ENCODE measurements at regions not wholly inside any gene's neighbourhood (a gene's known extent, or its start where the extent isn't known, plus 50 kb on each side); places are given as distances from the start of the nearest gene placed in this dataset.

DNA sequence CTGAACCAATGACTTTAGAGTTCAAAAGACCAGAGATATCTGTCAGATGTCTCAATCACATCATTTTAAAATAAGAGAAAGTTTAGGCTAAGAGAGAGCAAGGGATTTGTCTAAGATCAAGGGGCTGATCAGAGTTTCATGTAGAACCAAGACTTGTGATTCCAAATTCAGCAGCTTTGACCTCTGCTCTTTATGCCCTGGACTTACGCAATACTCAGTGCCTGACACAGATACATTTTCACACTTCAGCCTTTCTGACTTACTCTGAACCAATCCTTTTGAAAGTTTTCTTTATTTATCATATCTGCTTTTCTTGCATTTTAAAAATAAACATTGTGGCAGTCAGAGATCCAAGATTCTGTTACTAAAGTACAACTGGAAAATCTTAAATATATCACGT lies 428.0 kb downstream of the PLPP3 start:
- DNase-seq, result no peak
- Mint-ChIP-seq H3K27me3 (ENCODE audit: low read depth) (peaks cover 2% of the 10 kb centered on the region), H3K36me3 (ENCODE audit: insufficient read depth) (no peaks in the 10 kb centered on the region), H3K4me3 (no peak overlapping the region), H3K9me3 (no peaks in the 10 kb centered on the region), H3K4me1 (ENCODE audit: low read depth) (no peaks in the 10 kb centered on the region)
- no peak for ATAC-seq

DNA sequence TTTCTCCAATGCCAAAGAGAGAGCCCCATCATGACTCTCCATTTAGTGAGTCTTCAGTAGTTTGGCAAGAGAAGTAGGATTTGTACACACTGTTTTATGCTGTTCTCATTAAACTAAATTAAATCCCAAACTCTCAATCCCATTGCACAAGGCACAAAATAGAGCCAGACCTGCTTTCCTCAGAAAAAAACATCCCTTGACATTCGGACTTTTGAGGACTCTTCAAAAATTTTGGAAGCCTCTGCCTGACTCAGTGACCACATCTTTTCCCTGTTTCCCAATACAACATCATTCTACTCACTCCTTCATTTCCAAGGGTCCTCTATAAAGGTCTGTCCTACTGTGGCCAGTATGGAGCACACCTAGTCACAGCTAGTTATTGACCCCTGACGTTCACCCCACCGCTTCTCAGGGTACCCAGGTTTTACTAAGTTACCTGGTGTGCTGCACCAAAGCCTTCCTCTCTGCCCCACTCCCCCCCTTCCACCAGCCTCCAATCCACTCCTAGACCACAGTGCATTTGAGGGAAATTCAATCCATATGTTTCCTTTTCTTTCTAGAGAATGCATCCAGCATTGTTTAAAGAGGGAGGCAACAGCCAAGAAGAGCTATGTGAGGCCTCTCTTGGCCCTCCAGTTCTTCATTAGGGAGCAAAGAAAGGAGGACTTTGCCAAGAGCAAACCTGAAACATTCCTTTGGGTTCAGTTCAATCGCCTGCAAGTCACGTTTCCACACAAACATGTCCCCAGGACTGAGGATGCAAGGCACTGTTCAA lies 428.7 kb downstream of the PLPP3 start:
- Mint-ChIP-seq H3K4me3 (no peak overlapping the region), H3K36me3 (ENCODE audit: insufficient read depth) (no peaks in the 10 kb centered on the region), H3K9me3 (no peaks in the 10 kb centered on the region), H3K4me1 (ENCODE audit: low read depth) (no peaks in the 10 kb centered on the region), H3K27me3 (ENCODE audit: low read depth) (peaks cover 2% of the 10 kb centered on the region)
- no peak for DNase-seq
- ATAC-seq, result no peak

GRCh38 chr1:56149761-56150160 lies 429.6 kb downstream of the PLPP3 start:
- H3K4me1 Mint-ChIP-seq (ENCODE audit: low read depth), result no peaks in the 10 kb centered on the region
- H3K27me3 Mint-ChIP-seq (ENCODE audit: low read depth), result peaks cover 2% of the 10 kb centered on the region
- ATAC-seq (no peak), DNase-seq (no peak)
- H3K4me3 Mint-ChIP-seq, result no peak overlapping the region
- H3K36me3 Mint-ChIP-seq (ENCODE audit: insufficient read depth), result no peaks in the 10 kb centered on the region
- no peaks in the 10 kb centered on the region for H3K9me3 Mint-ChIP-seq

- no peaks in the 10 kb centered on the region for H3K9me3 Mint-ChIP-seq
- DNase-seq (no peak), ATAC-seq (no peak)
- peaks cover 2% of the 10 kb centered on the region for H3K27me3 Mint-ChIP-seq (ENCODE audit: low read depth)
- H3K4me1 Mint-ChIP-seq (ENCODE audit: low read depth), result no peaks in the 10 kb centered on the region
- no peak overlapping the region for H3K4me3 Mint-ChIP-seq
- H3K36me3 Mint-ChIP-seq (ENCODE audit: insufficient read depth), result no peaks in the 10 kb centered on the region
Observed at GRCh38 chr1:56148326-56149193, 430.8 kb downstream of the PLPP3 start.

GRCh38 chr1:56147459-56147858 lies 431.9 kb downstream of the PLPP3 start:
- Mint-ChIP-seq H3K4me1 (ENCODE audit: low read depth) (no peaks in the 10 kb centered on the region), H3K27me3 (ENCODE audit: low read depth) (peaks cover 2% of the 10 kb centered on the region), H3K9me3 (no peaks in the 10 kb centered on the region), H3K4me3 (no peak overlapping the region), H3K36me3 (ENCODE audit: insufficient read depth) (no peaks in the 10 kb centered on the region)
- DNase-seq (no peak), ATAC-seq (no peak)

GRCh38 chr1:56147034-56147433 lies 432.3 kb downstream of the PLPP3 start:
- Mint-ChIP-seq H3K9me3 (no peaks in the 10 kb centered on the region), H3K36me3 (ENCODE audit: insufficient read depth) (no peaks in the 10 kb centered on the region), H3K4me1 (ENCODE audit: low read depth) (no peaks in the 10 kb centered on the region), H3K27me3 (ENCODE audit: low read depth) (peaks cover 2% of the 10 kb centered on the region), H3K4me3 (no peak overlapping the region)
- DNase-seq (no peak), ATAC-seq (no peak)

DNA sequence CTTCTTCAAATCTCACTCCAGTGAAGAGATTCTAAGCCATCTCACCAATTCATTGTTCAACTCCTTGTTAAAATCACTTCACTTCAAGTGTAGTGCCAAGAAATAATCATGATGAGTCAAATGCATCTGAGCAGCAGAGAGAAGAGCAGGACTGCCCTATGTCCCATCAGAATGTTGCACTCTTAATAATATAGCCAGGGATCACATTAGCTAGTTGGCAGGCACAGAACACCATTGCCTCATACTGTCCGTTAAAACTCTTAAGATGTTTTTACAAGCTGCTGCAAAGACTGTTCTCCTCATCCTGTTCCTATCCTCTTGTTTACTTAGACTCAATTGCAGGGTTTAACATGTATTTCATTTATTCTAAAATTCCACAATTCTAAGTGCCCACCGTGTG lies 432.9 kb downstream of the PLPP3 start:
- no peaks in the 10 kb centered on the region for H3K9me3 Mint-ChIP-seq
- no peak for ATAC-seq
- DNase-seq, result no peak
- no peaks in the 10 kb centered on the region for H3K36me3 Mint-ChIP-seq (ENCODE audit: insufficient read depth)
- H3K4me3 Mint-ChIP-seq, result no peak overlapping the region
- peaks cover 2% of the 10 kb centered on the region for H3K27me3 Mint-ChIP-seq (ENCODE audit: low read depth)
- H3K4me1 Mint-ChIP-seq (ENCODE audit: low read depth), result no peaks in the 10 kb centered on the region

GRCh38 chr1:56145581-56145980 lies 433.8 kb downstream of the PLPP3 start:
- H3K36me3 Mint-ChIP-seq (ENCODE audit: insufficient read depth), result no peaks in the 10 kb centered on the region
- H3K4me1 Mint-ChIP-seq (ENCODE audit: low read depth), result no peaks in the 10 kb centered on the region
- ATAC-seq (no peak), DNase-seq (no peak)
- no peaks in the 10 kb centered on the region for H3K9me3 Mint-ChIP-seq
- peaks cover under 1% of the 10 kb centered on the region for H3K27me3 Mint-ChIP-seq (ENCODE audit: low read depth)
- H3K4me3 Mint-ChIP-seq, result no peak overlapping the region

- no peak for DNase-seq
- Mint-ChIP-seq H3K4me1 (ENCODE audit: low read depth) (no peaks in the 10 kb centered on the region), H3K27me3 (ENCODE audit: low read depth) (no peaks in the 10 kb centered on the region), H3K4me3 (no peak overlapping the region), H3K36me3 (ENCODE audit: insufficient read depth) (no peaks in the 10 kb centered on the region), H3K9me3 (no peaks in the 10 kb centered on the region)
- no peak for ATAC-seq
Observed at GRCh38 chr1:56142301-56142700, 437.1 kb downstream of the PLPP3 start.

GRCh38 chr1:56139836-56140235 lies 439.5 kb downstream of the PLPP3 start:
- DNase-seq, result no peak
- Mint-ChIP-seq H3K36me3 (ENCODE audit: insufficient read depth) (no peaks in the 10 kb centered on the region), H3K4me3 (no peak overlapping the region), H3K9me3 (no peaks in the 10 kb centered on the region), H3K27me3 (ENCODE audit: low read depth) (no peaks in the 10 kb centered on the region), H3K4me1 (ENCODE audit: low read depth) (no peaks in the 10 kb centered on the region)
- no peak for ATAC-seq

GRCh38 chr1:56137521-56138505 lies 441.6 kb downstream of the PLPP3 start:
- no peak for ATAC-seq
- H3K4me3 Mint-ChIP-seq, result no peak overlapping the region
- no peaks in the 10 kb centered on the region for H3K4me1 Mint-ChIP-seq (ENCODE audit: low read depth)
- no peaks in the 10 kb centered on the region for H3K27me3 Mint-ChIP-seq (ENCODE audit: low read depth)
- DNase-seq, result no peak
- H3K9me3 Mint-ChIP-seq, result no peaks in the 10 kb centered on the region
- H3K36me3 Mint-ChIP-seq (ENCODE audit: insufficient read depth), result no peaks in the 10 kb centered on the region

GRCh38 chr1:56137090-56137489 lies 442.3 kb downstream of the PLPP3 start:
- no peaks in the 10 kb centered on the region for H3K27me3 Mint-ChIP-seq (ENCODE audit: low read depth)
- H3K4me3 Mint-ChIP-seq, result no peak overlapping the region
- ATAC-seq (no peak), DNase-seq (no peak)
- H3K36me3 Mint-ChIP-seq (ENCODE audit: insufficient read depth), result no peaks in the 10 kb centered on the region
- no peaks in the 10 kb centered on the region for H3K9me3 Mint-ChIP-seq
- no peaks in the 10 kb centered on the region for H3K4me1 Mint-ChIP-seq (ENCODE audit: low read depth)

GRCh38 chr1:56135864-56136147 lies 443.6 kb downstream of the PLPP3 start:
- no peaks in the 10 kb centered on the region for H3K9me3 Mint-ChIP-seq
- H3K4me3 Mint-ChIP-seq, result no peak overlapping the region
- no peaks in the 10 kb centered on the region for H3K36me3 Mint-ChIP-seq (ENCODE audit: insufficient read depth)
- H3K27me3 Mint-ChIP-seq (ENCODE audit: low read depth), result no peaks in the 10 kb centered on the region
- H3K4me1 Mint-ChIP-seq (ENCODE audit: low read depth), result no peaks in the 10 kb centered on the region
- no peak for ATAC-seq
- no peak for DNase-seq

DNA sequence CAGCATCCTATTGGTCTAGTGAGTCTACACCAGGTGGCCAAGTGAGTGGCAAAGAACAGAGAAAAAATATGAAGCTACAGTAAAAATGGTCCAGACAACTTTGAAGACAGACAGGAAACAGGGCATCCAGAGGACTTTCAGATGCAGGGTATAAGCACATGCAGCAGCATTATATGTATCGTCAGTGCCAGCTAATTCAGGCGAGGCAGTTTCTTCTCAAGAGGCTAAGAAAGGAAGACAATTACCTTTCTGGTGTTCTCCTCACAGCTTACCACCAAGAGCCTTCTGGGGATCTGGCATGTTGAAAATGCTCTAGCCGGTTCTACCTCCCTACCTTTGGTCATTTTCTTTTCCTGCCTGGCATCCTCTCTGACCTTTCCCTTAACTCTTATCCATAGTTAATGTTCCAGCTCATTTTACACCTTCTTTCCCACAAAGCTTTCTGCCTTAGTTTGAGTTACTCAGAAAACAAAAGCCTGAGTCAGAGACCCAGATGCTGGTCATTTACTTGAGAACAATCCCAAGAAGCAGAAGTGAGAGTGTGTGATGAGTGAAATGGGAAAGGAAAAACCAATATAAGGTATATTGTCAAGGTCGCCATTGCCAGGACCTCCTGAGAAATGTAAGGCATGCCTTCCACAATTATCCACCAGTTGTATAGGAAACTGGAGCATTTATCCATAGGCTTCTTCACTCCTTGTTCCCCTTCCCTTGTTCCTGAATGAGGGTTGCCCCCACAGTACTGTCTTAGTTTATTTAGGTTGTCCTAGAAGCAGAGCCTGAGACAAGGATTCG lies 444.1 kb downstream of the PLPP3 start:
- ATAC-seq (no peak), DNase-seq (no peak)
- H3K4me1 Mint-ChIP-seq (ENCODE audit: low read depth), result no peaks in the 10 kb centered on the region
- no peak overlapping the region for H3K4me3 Mint-ChIP-seq
- H3K36me3 Mint-ChIP-seq (ENCODE audit: insufficient read depth), result no peaks in the 10 kb centered on the region
- no peaks in the 10 kb centered on the region for H3K27me3 Mint-ChIP-seq (ENCODE audit: low read depth)
- H3K9me3 Mint-ChIP-seq, result no peaks in the 10 kb centered on the region
